ENCODE measurements at regions not wholly inside any gene's neighbourhood (a gene's known extent, or its start where the extent isn't known, plus 50 kb on each side); places are given as distances from the start of the nearest gene placed in this dataset.

DNA sequence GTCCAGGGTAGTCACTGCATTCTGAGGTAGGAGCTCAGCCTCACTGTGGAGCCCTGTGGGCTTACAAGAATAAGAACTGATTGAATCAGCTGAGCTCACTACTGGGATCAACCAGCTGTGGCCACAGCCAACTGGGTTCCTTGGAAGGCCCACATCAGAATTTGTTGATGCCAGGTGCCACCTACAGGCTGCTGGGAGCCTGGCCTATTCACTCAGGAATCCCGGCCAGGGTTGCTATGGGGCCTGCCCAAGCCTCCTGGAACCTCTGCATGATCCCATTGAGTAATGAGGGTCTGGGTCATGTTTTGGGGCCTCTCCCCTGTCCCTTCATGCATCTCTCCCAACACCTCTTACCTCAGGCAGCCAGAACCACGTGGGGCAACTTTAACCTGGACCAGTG, 53.9 kb upstream of the KIAA1210 start:
- Histone ChIP-seq H3K9ac (no peak overlapping the region), H3K79me2 (no peaks in the 10 kb centered on the region), H3K4me1 (no peaks in the 10 kb centered on the region), H3K27ac (no peak overlapping the region), H3K4me3 (ENCODE audit: low read depth, low read length) (no peak overlapping the region), H2AFZ (no peak overlapping the region), H3K27me3 (ENCODE audit: control insufficient read depth, insufficient read depth, low read length) (no peaks in the 10 kb centered on the region), H3K4me2 (ENCODE audit: low read length) (no peak overlapping the region), H3K9me3 (ENCODE audit: control insufficient read depth, low read length) (no peaks in the 10 kb centered on the region), H3K36me3 (ENCODE audit: control insufficient read depth, insufficient read depth, low read length) (no peaks in the 10 kb centered on the region)
- TF ChIP-seq CTCF (IDR thresholded peaks at IDR 0.05): peak; percentile 57

DNA sequence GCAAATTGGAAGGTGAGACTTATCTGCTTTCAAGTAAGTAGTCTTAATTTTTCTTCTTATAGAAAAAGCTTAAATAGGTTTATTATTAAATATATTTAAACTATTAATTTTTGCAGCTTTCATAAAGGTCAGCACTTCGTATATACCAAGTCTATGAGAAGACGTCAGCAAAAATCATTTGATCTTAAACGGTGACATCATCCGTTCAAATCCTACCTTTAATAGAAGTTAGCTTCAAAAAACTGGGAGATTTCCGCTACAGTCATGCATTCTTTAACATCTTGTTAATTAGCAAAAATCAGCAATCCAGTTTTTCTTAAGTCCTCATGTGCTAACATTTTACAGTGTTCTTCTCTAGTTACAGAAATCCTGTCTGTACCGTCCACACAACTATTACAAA, 49.9 kb upstream of the PGRMC1 start:
- no peak overlapping the region for H3K27ac ChIP-seq
- no peak overlapping the region for H2AFZ ChIP-seq
- H3K36me3 ChIP-seq (ENCODE audit: control insufficient read depth, insufficient read depth, low read length): no peaks in the 10 kb centered on the region
- H3K9me3 ChIP-seq (ENCODE audit: control insufficient read depth, low read length): no peaks in the 10 kb centered on the region
- no peak overlapping the region for H3K9ac ChIP-seq
- no peak overlapping the region for H3K4me3 ChIP-seq (ENCODE audit: low read depth, low read length)
- no peaks in the 10 kb centered on the region for H3K4me1 ChIP-seq
- TF ChIP-seq CTCF (IDR thresholded peaks at IDR 0.05): no peak
- no peaks in the 10 kb centered on the region for H3K27me3 ChIP-seq (ENCODE audit: control insufficient read depth, insufficient read depth, low read length)
- H3K4me2 ChIP-seq (ENCODE audit: low read length): no peak overlapping the region
- no peaks in the 10 kb centered on the region for H3K79me2 ChIP-seq
